ENCODE measurements at regions not wholly inside any gene's neighbourhood (a gene's known extent, or its start where the extent isn't known, plus 50 kb on each side); places are given as distances from the start of the nearest gene placed in this dataset.

GRCh38 chr3:159008401-159008800 lies 206.5 kb downstream of the MFSD1 start:
- no peak overlapping the region for H3K4me3 Mint-ChIP-seq
- no peaks in the 10 kb centered on the region for H3K9me3 Mint-ChIP-seq
- H3K36me3 Mint-ChIP-seq = no peaks in the 10 kb centered on the region
- no peak overlapping the region for H3K27ac Mint-ChIP-seq
- no peak for DNase-seq (ENCODE audit: extremely low spot score, unreplicated experiment)
- no peak for TF ChIP-seq CTCF (conservative IDR thresholded peaks at IDR 0.05)
- H3K4me1 Mint-ChIP-seq (ENCODE audit: unreplicated experiment) = no peaks in the 10 kb centered on the region
- H3K27me3 Mint-ChIP-seq = peaks cover 5% of the 10 kb centered on the region

GRCh38 chr3:159018341-159018740 lies 216.5 kb downstream of the MFSD1 start:
- H3K4me3 Mint-ChIP-seq = no peak overlapping the region
- no peak for DNase-seq (ENCODE audit: extremely low spot score, unreplicated experiment)
- no peaks in the 10 kb centered on the region for H3K4me1 Mint-ChIP-seq (ENCODE audit: unreplicated experiment)
- H3K27me3 Mint-ChIP-seq = no peaks in the 10 kb centered on the region
- no peak for TF ChIP-seq CTCF (conservative IDR thresholded peaks at IDR 0.05)
- H3K36me3 Mint-ChIP-seq = no peaks in the 10 kb centered on the region
- H3K9me3 Mint-ChIP-seq = no peaks in the 10 kb centered on the region
- H3K27ac Mint-ChIP-seq = no peak overlapping the region

- TF ChIP-seq CTCF (conservative IDR thresholded peaks at IDR 0.05) = no peak
- Mint-ChIP-seq H3K4me3 (no peak overlapping the region), H3K27me3 (peaks cover 7% of the 10 kb centered on the region), H3K4me1 (ENCODE audit: unreplicated experiment) (no peaks in the 10 kb centered on the region), H3K27ac (no peak overlapping the region), H3K36me3 (no peaks in the 10 kb centered on the region), H3K9me3 (no peaks in the 10 kb centered on the region)
- no peak for DNase-seq (ENCODE audit: extremely low spot score, unreplicated experiment)
These were observed 223.9 kb downstream of the MFSD1 start for GRCh38 chr3:159025733-159026132.

- TF ChIP-seq CTCF (conservative IDR thresholded peaks at IDR 0.05) = no peak
- no peak for DNase-seq (ENCODE audit: extremely low spot score, unreplicated experiment)
- peaks cover 7% of the 10 kb centered on the region for H3K27me3 Mint-ChIP-seq
- no peaks in the 10 kb centered on the region for H3K9me3 Mint-ChIP-seq
- H3K27ac Mint-ChIP-seq = no peak overlapping the region
- no peaks in the 10 kb centered on the region for H3K4me1 Mint-ChIP-seq (ENCODE audit: unreplicated experiment)
- no peak overlapping the region for H3K4me3 Mint-ChIP-seq
- no peaks in the 10 kb centered on the region for H3K36me3 Mint-ChIP-seq
These were observed 224.7 kb downstream of the MFSD1 start for GRCh38 chr3:159026510-159026909.

- no peaks in the 10 kb centered on the region for H3K4me1 Mint-ChIP-seq (ENCODE audit: unreplicated experiment)
- H3K4me3 Mint-ChIP-seq = no peak overlapping the region
- no peaks in the 10 kb centered on the region for H3K9me3 Mint-ChIP-seq
- peaks cover 7% of the 10 kb centered on the region for H3K27me3 Mint-ChIP-seq
- no peak overlapping the region for H3K27ac Mint-ChIP-seq
- no peak for TF ChIP-seq CTCF (conservative IDR thresholded peaks at IDR 0.05)
- no peaks in the 10 kb centered on the region for H3K36me3 Mint-ChIP-seq
- DNase-seq (ENCODE audit: extremely low spot score, unreplicated experiment) = no peak
These were observed 226.9 kb downstream of the MFSD1 start for GRCh38 chr3:159028706-159029105.
